HG03457 (cell line): ENCODE measurements at regions not wholly inside any gene's neighbourhood (a gene's known extent, or its start where the extent isn't known, plus 50 kb on each side); places are given as distances from the start of the nearest gene placed in this dataset.

Source experiments
- ATAC-seq: cut with Tn5 transposase; IDR thresholded peaks from one replicate; pipeline ENCODE4 v1.9.1; 2021; ENCODE audit warnings: moderate number of reproducible peaks; ENCODE audit not compliant: unreplicated experiment

- ATAC-seq: no peak
Observed at GRCh38 chr10:78160591-78160990, 126.9 kb downstream of the RPS24 start.

GRCh38 chr10:78162853-78163252, 129.2 kb downstream of the RPS24 start:
- no peak for ATAC-seq

GRCh38 chr10:78164702-78165101, 131.0 kb downstream of the RPS24 start:
- ATAC-seq: no peak

- ATAC-seq: no peak
Observed at GRCh38 chr10:78165172-78165571, 131.5 kb downstream of the RPS24 start.

GRCh38 chr10:78165617-78166016, 132.0 kb downstream of the RPS24 start:
- no peak for ATAC-seq

GRCh38 chr10:78166261-78166660, 132.6 kb downstream of the RPS24 start:
- ATAC-seq: no peak

- no peak for ATAC-seq
Observed at GRCh38 chr10:78169214-78169613, 135.6 kb downstream of the RPS24 start.

GRCh38 chr10:78170026-78170475, 136.4 kb downstream of the RPS24 start:
- no peak for ATAC-seq

- no peak for ATAC-seq
Observed at GRCh38 chr10:78171633-78172400, 138.2 kb downstream of the RPS24 start.

GRCh38 chr10:78173360-78174015, 139.8 kb downstream of the RPS24 start:
- ATAC-seq: no peak

- no peak for ATAC-seq
Observed at GRCh38 chr10:78175444-78176015, 141.9 kb downstream of the RPS24 start.

- no peak for ATAC-seq
Observed at GRCh38 chr10:78176320-78177317, 143.0 kb downstream of the RPS24 start.

- no peak for ATAC-seq
Observed at GRCh38 chr10:78177491-78178185, 144.0 kb downstream of the RPS24 start.

GRCh38 chr10:78178397-78178796, 144.7 kb downstream of the RPS24 start:
- ATAC-seq: no peak

- no peak for ATAC-seq
Observed at GRCh38 chr10:78178940-78179339, 145.3 kb downstream of the RPS24 start.

GRCh38 chr10:78179886-78180705, 146.4 kb downstream of the RPS24 start:
- no peak for ATAC-seq

GRCh38 chr10:78181381-78182055, 147.9 kb downstream of the RPS24 start:
- ATAC-seq: no peak

- ATAC-seq: no peak
Observed at GRCh38 chr10:78182841-78183240, 149.2 kb downstream of the RPS24 start.
